Stimulated activated CD4-positive, alpha-beta T cell treated with anti-CD3 and anti-CD28 coated beads, Interleukin-4, amount 100 ng/mL, for 24 hours (primary cell): ENCODE measurements at regions not wholly inside any gene's neighbourhood (a gene's known extent, or its start where the extent isn't known, plus 50 kb on each side); places are given as distances from the start of the nearest gene placed in this dataset.

Experiments
- DNase-seq: peaks from one replicate; pipeline ENCODE4 v3.0.0-alpha.2; 2020

DNA sequence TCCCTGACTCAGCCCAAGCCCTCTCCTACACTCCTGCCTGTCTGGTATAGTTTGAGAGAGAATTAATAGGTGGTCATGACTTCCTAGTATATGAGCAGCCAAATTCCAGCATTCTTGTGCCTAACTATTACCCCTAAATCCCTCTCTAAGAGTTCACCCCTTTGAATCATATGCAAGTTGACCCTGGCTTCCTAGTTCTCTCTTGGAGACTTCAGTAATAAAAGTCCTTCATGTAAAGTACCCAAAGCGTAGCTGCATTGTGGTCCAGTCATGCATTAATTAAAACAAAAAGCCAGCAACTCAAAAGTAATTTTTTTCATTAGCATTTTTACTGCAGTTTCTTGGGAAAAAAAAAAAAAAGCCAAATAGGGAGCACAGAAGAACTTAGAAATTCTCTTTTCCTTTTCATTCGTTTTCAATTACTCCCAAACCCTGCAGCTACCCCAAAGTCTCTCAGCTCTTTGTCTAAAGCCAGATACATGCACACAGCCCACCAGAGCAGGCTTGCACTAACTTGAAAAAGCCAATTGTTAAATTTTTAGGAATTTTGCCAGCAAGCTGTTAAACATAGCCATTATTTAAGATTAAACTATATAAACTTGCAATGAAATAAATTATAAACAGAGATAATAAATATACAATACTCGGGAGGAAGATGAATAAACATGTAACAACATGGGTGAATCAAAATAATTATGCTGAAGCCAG lies 50.1 kb upstream of the STT3B start:
- no peak for DNase-seq
